IPS-20b (cell line): ENCODE measurements at regions not wholly inside any gene's neighbourhood (a gene's known extent, or its start where the extent isn't known, plus 50 kb on each side); places are given as distances from the start of the nearest gene placed in this dataset.

Experiments
- H3K27ac ChIP-seq: one replicate; pipeline ENCODE4 v1.5.1; 2013; ENCODE audit warnings: low read length
- H3K27me3 ChIP-seq: 2 replicates; pipeline ENCODE4 v1.6.1; 2013; ENCODE audit warnings: mild to moderate bottlenecking, low read length, inconsistent platforms; ENCODE audit not compliant: insufficient read depth
- H3K36me3 ChIP-seq: 2 replicates; pipeline ENCODE4 v1.6.1; 2013; ENCODE audit warnings: low read depth, mild to moderate bottlenecking, inconsistent platforms, low read length, moderate library complexity; ENCODE audit not compliant: insufficient read depth
- H3K4me1 ChIP-seq: 2 replicates; pipeline ENCODE4 v1.6.1; 2013; ENCODE audit warnings: mild to moderate bottlenecking, control low read depth, inconsistent platforms, low read length, moderate library complexity; ENCODE audit not compliant: insufficient read depth
- H3K4me3 ChIP-seq: 2 replicates; pipeline ENCODE4 v1.5.1; 2013; ENCODE audit warnings: mild to moderate bottlenecking, low read length, inconsistent platforms
- H3K9ac ChIP-seq: 2 replicates; pipeline ENCODE4 v1.6.1; 2013; ENCODE audit warnings: low read depth, mild to moderate bottlenecking, inconsistent platforms, low read length, moderate library complexity
- H3K9me3 ChIP-seq: 2 replicates; pipeline ENCODE4 v1.6.1; 2013; ENCODE audit warnings: mild to moderate bottlenecking, low read depth, low read length, inconsistent platforms; ENCODE audit not compliant: insufficient read depth

GRCh38 chr10:121413951-121414350, 184.3 kb downstream of the FGFR2 start:
- Histone ChIP-seq H3K4me1 (no peaks in the 10 kb centered on the region), H3K9me3 (no peaks in the 10 kb centered on the region), H3K27me3 (no peaks in the 10 kb centered on the region), H3K27ac (no peak overlapping the region), H3K9ac (no peak overlapping the region), H3K36me3 (no peaks in the 10 kb centered on the region), H3K4me3 (no peak overlapping the region)

GRCh38 chr10:121414366-121415062, 183.7 kb downstream of the FGFR2 start:
- Histone ChIP-seq H3K4me3 (no peak overlapping the region), H3K27me3 (no peaks in the 10 kb centered on the region), H3K4me1 (no peaks in the 10 kb centered on the region), H3K27ac (no peak overlapping the region), H3K9me3 (no peaks in the 10 kb centered on the region), H3K36me3 (no peaks in the 10 kb centered on the region), H3K9ac (no peak overlapping the region)

GRCh38 chr10:121415063-121415399, 183.2 kb downstream of the FGFR2 start:
- Histone ChIP-seq H3K4me1 (no peaks in the 10 kb centered on the region), H3K27ac (no peak overlapping the region), H3K4me3 (no peak overlapping the region), H3K36me3 (no peaks in the 10 kb centered on the region), H3K9me3 (no peaks in the 10 kb centered on the region), H3K9ac (no peak overlapping the region), H3K27me3 (no peaks in the 10 kb centered on the region)

- Histone ChIP-seq H3K4me1 (no peaks in the 10 kb centered on the region), H3K9me3 (no peaks in the 10 kb centered on the region), H3K4me3 (no peak overlapping the region), H3K36me3 (no peaks in the 10 kb centered on the region), H3K27ac (no peak overlapping the region), H3K27me3 (no peaks in the 10 kb centered on the region), H3K9ac (no peak overlapping the region)
These were observed 182.2 kb downstream of the FGFR2 start for GRCh38 chr10:121416071-121416470.

- H3K36me3 ChIP-seq, result no peaks in the 10 kb centered on the region
- H3K4me1 ChIP-seq, result peaks cover 3% of the 10 kb centered on the region; the same call in 1 of the 2 replicates
- H3K4me3 ChIP-seq, result no peak overlapping the region
- no peaks in the 10 kb centered on the region for H3K27me3 ChIP-seq
- no peaks in the 10 kb centered on the region for H3K9me3 ChIP-seq
- no peak overlapping the region for H3K9ac ChIP-seq
- no peak overlapping the region for H3K27ac ChIP-seq
These were observed 180.9 kb downstream of the FGFR2 start for GRCh38 chr10:121417298-121417697.

GRCh38 chr10:121418126-121418777, 180.0 kb downstream of the FGFR2 start:
- H3K9me3 ChIP-seq, result no peaks in the 10 kb centered on the region
- no peak overlapping the region for H3K9ac ChIP-seq
- no peak overlapping the region for H3K27ac ChIP-seq
- H3K4me3 ChIP-seq, result no peak overlapping the region
- H3K36me3 ChIP-seq, result no peaks in the 10 kb centered on the region
- H3K27me3 ChIP-seq, result no peaks in the 10 kb centered on the region
- peaks cover 3% of the 10 kb centered on the region; the same call in 1 of the 2 replicates for H3K4me1 ChIP-seq

- Histone ChIP-seq H3K27ac (no peak overlapping the region), H3K9me3 (no peaks in the 10 kb centered on the region), H3K9ac (no peak overlapping the region), H3K4me1 (peaks cover 3% of the 10 kb centered on the region; the same call in 1 of the 2 replicates), H3K4me3 (no peak overlapping the region), H3K36me3 (no peaks in the 10 kb centered on the region), H3K27me3 (no peaks in the 10 kb centered on the region)
These were observed 178.2 kb downstream of the FGFR2 start for GRCh38 chr10:121420006-121420405.

GRCh38 chr10:121422096-121422495, 176.1 kb downstream of the FGFR2 start:
- Histone ChIP-seq H3K4me3 (no peak overlapping the region), H3K27ac (no peak overlapping the region), H3K36me3 (no peaks in the 10 kb centered on the region), H3K27me3 (no peaks in the 10 kb centered on the region), H3K9ac (no peak overlapping the region), H3K9me3 (no peaks in the 10 kb centered on the region), H3K4me1 (peaks cover 3% of the 10 kb centered on the region; the same call in 1 of the 2 replicates)

- H3K9ac ChIP-seq, result no peak overlapping the region
- no peak overlapping the region for H3K27ac ChIP-seq
- H3K27me3 ChIP-seq, result no peaks in the 10 kb centered on the region
- H3K9me3 ChIP-seq, result no peaks in the 10 kb centered on the region
- peaks cover 3% of the 10 kb centered on the region; the same call in 1 of the 2 replicates for H3K4me1 ChIP-seq
- no peaks in the 10 kb centered on the region for H3K36me3 ChIP-seq
- H3K4me3 ChIP-seq, result no peak overlapping the region
These were observed 172.6 kb downstream of the FGFR2 start for GRCh38 chr10:121425623-121426022.

GRCh38 chr10:121426307-121426706, 171.9 kb downstream of the FGFR2 start:
- no peak overlapping the region for H3K4me3 ChIP-seq
- no peaks in the 10 kb centered on the region for H3K9me3 ChIP-seq
- no peaks in the 10 kb centered on the region for H3K27me3 ChIP-seq
- no peak overlapping the region for H3K9ac ChIP-seq
- no peaks in the 10 kb centered on the region for H3K36me3 ChIP-seq
- H3K4me1 ChIP-seq, result peaks cover 1% of the 10 kb centered on the region; the same call in 1 of the 2 replicates
- no peak overlapping the region for H3K27ac ChIP-seq
